GM18498 (cell line): ENCODE measurements at regions not wholly inside any gene's neighbourhood (a gene's known extent, or its start where the extent isn't known, plus 50 kb on each side); places are given as distances from the start of the nearest gene placed in this dataset.
"Not testable (repeated sequence)": the region's sequence is repeated elsewhere in the genome, so short reads cannot be mapped to it uniquely, and the experiment has no call there.

Experiments used
- ATAC-seq: cut with Tn5 transposase; IDR thresholded peaks from one replicate; pipeline ENCODE4 v1.9.1; 2021; ENCODE audit warnings: mild to moderate bottlenecking, moderate library complexity; ENCODE audit not compliant: unreplicated experiment

- ATAC-seq: no peak
These were observed 111.7 kb downstream of the FAM50B start for GRCh38 chr6:3960754-3961361.

DNA sequence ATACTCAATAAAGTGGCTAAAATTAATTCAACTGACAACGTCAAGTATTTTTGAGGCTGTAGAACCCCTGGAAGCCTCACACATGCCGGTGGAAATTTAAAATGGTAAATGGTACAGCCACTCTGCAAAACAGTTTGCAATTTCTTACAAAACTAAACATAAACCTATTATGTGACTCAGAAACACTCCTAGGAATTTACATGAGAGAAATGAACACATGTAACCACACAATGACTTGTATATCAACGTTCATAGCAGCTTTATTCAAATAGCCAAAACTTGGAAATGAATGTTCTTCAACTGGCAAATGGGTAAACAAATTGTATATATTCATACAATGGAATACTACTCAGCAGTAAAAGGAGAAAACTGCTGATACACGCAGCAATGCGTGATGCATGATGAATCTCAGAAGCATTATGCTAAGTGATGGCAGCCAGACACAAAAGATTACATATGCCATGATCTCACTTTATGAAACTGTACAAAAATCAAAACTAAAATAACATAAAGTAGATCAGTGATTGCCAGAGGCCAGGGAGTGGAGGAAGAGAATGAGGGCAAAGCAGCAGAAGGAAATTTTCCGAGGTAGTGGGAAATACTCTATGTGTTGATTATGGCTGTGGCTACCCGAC lies 112.5 kb downstream of the FAM50B start:
- ATAC-seq: no peak

DNA sequence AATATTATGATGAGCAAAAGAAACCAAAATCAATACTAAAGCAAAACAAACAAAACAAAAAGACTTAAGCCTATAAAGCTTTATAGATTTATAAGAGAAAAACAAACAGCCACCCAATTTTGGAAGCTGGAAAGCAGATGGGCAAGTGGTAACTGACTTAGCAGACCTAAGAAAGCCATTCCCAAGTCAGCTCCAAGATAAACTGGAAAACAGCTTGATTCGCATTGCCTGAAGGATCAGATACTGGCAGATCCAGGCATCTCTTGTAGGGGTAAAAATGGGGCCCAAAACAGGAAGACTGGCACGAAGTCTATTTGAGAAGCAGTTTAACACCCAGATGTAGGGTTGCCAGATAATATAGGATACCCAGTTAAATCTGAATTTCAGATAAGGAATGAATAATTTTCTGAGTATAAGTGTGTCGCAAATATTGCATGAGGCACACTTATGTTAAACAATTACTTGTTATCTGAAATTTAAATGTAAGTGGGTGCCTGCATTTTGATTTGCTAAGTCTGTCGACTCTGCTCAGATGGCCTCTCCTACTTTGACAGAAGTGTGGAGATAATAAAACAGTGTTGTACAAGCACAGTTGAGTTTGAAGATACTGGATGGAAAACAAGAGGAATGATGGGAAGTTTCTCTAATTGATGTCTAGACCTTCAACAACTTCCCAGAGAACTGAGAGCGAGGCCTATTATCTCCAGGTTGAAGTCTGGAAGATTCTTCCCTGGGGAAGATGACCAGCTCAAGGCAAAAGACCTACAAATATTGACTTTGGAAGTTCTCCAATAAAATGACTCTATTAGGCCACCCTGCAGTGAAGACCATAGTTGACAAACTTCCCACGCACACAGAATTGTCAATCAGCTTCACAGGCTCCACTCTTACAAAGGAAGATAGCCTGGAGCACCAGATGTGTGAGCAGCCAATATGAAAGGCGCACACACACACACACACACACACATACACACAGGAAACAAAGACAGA lies 113.4 kb downstream of the FAM50B start:
- ATAC-seq: no peak

DNA sequence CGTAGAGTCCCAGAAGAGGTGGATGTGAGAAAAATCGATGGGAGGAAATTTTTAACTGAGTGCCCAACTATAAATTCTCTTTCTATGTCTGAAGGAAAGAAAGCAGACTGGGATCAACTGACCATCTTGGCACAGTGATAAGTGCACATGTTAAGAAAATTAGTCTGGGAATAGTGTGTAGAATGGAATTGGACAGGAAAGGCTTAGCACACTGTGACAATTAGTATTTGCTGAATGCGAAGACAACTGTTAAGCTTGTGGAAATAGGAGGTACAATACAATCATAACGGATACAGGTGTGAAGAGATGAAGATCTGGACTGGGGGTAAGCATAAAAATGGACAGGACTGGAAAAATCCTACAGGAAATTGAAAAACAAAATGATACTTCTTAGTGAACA lies 114.3 kb downstream of the FAM50B start:
- no peak for ATAC-seq

DNA sequence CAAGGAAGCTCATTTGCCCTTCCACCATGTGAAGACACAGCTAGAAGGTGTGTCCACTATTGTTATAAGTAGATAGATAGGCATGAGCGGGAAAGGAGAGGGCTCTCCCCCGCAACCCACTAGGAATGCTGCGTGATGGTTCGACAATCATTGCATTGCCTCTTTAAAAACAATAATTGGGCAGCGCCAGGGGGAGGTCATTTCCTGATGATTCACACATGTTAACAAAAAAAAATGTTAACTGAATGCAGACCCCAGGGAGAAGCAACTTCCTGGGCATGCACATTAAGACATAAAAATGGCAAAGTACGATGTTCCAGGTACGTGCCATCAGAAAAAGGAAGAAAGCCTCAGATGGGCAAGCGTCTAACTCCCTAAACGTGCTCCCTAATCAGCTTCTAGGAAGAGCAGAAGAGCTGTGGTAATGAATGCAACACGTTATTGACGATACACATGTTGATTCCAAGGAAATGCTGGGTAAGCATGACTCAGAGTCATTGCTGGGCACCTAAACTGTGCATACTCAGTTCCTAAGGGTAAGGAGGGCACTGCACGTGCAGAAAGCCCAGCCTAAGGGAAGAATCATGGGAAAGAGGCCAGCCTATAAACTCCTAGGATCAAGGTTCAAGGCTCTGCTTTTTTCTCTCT lies 113.7 kb downstream of the FAM217A start:
- ATAC-seq: no peak

DNA sequence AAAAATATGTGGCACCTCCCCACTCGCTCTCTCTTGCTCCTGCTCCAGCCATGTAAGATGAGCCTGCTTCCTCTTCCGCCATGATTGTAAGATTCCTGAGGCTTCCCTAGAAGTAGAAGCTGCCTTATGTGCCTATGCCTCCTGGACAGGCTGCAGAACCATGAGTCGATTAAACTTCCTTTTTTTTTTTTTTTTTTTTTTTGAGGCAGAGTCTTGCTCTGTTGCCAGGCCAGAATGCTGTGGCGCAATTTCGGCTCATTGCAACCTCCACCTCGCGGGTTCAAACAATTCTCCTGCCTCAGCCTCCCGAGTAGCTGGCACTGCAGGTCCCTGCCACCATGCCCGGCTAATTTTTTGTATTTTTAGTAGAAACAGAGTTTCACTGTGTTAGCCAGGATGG lies 112.5 kb downstream of the FAM217A start:
- no peak for ATAC-seq

- ATAC-seq: no peak
These were observed 108.8 kb downstream of the FAM217A start for GRCh38 chr6:3970097-3970496.

DNA sequence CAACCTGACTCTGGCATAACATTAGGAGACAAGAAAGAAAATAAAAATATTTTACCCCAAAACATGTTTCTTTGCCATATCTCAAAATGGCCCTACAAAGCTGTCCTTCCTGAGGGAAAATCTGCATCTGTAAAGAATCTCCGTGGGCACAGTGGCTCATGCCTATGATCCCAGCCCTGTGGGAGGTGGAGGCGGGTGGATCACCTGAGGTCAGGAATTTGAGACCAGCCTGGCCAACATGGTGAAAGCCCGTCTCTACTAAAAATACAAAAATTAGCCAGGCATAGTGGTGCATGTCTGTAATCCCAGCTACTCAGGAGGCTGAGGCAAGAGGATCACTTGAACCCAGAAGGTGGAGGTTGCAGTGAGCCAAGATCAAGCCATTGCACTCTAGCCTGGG lies 105.8 kb downstream of the FAM217A start:
- ATAC-seq: not testable (repeated sequence)

GRCh38 chr6:3977875-3978711 lies 100.8 kb downstream of the FAM217A start:
- ATAC-seq: peak; percentile 85

DNA sequence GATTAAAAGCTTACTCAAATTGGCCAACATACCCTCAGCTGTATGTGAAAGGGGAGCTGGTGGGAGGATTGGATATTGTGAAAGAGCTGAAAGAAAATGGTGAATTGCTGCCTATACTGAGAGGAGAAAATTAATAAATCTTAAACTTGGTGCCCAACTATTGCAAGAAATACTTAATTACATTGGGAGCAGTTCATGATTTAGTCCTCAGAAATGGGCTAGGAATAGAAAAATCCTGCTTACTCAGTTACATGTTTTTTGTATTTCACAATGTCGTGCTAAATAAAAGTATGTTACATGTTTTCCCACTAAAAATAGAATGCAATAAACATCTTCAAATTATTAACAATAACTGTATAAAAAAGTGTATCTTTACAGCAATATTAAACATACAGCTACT lies 100.0 kb downstream of the FAM217A start:
- ATAC-seq: not testable (repeated sequence)

GRCh38 chr6:3981917-3982316 lies 97.0 kb downstream of the FAM217A start:
- no peak for ATAC-seq

- no peak for ATAC-seq
These were observed 95.2 kb downstream of the FAM217A start for GRCh38 chr6:3983778-3984177.

DNA sequence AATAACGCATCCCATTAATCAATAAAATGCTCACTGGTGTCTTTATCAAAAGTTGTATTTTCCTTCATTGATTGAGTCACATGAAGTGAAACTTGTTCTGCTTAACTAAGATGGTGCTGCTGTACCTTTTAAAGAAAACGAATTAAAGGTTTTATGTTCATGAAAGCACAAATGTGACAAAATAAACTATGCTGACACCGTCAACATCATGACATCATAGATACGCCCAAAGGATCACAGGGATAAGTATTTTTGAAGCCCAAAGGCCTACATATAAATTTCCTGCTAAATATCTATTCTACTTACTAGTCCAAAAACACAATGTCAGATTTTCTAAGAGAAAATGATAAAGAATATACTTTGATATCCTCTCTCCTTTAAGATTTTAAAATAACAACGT lies 94.4 kb downstream of the FAM217A start:
- ATAC-seq: no peak

GRCh38 chr6:3986241-3986640 lies 92.7 kb downstream of the FAM217A start:
- ATAC-seq: no peak

DNA sequence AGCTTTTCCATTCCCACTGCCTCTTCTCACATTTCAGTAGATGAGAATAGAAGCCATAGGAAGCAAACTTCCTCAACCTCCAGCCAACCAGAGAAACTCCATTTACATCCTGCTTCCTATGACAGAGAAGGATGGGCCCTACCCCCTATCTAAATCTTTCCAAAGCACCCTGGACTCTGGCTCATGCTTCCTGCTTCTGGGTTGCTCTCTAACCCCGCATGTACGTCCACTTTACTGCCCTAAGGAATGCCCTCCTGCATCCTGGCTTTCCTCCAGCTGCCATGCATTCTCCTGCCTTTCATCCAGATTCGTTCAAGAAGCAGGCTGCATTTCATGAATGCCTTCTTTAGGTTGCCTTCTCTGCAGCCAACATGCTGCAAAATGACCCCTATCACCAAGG lies 91.9 kb downstream of the FAM217A start:
- ATAC-seq: no peak

DNA sequence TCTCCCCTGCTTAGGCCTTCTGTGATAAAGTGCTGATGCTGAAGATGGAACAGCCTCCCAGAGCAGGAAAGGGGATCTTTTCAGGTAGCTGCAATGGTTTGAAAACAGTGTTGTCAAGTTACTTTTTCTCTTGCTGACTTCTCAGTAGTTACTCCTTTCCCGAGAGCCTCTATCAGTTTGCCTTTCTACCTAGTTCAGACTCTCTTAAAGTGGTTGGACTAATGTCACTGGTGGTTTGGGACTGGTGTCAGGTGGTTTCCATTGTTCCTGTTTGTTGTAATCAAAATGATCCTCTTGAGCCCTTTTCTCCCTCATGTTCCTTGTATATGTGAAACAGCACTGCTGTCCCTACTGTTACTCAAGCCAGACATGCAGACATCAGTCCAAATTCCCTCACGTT lies 91.4 kb downstream of the FAM217A start:
- ATAC-seq: no peak

DNA sequence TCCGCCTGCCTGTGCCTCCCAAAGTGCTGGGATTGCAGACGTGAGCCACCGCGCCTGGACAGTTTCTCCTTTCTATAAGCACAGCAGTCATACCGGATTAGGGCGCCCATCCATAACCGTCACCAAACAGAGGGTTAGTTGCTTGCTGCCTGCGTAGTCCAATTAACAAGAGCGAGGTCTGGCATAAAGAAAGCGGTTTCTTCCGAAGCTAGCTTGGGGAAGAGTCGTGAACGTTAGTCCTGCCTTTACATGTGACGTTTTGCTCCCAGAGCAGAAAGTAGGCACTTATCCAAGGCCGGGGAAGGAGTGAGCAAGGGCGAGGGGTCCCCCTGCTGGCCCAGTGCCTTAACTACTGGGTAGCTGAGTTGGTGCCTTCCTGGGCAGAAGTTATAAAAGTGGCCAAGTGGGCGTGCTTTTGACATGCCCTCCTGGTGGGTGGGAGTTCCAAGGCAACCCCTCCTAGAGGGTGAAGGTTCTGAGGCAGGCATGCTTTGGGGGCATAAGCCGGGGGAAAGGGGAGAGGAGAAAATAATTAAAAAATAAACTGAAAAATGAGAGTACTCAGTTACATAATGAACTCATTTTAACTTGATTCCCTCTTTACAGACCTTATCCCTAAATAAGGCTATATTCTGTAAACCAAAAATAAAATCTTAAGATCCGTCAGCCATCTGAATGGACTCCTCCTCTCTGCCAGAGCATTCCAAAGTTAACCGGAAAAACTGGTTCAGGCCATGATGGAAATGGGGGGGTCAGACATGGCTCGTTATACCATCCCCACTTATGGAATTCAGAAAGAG lies 88.0 kb downstream of the FAM217A start:
- peak; percentile 71 for ATAC-seq

DNA sequence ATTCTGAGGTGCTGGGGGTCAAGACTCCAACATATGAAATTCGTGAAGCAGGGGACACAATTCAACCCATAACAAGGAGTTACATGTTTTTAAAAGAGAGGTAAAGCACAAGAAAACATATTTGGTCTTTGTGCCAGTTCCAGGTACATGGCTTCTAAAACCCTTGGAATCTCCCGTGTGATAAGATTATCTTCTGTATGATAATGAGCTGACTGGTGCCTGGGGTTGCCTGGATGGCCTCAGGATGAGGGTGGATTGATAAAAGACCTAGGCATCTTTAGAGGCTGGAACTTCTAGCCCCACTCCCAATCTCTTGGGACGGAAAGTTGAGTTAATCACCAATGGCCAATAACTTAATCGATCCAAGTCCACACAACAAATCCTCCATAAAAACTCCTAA lies 87.0 kb downstream of the FAM217A start:
- no peak for ATAC-seq

GRCh38 chr6:3996349-3996748 lies 82.6 kb downstream of the FAM217A start:
- no peak for ATAC-seq
